Stimulated activated CD4-positive, alpha-beta T cell treated with anti-CD3 and anti-CD28 coated beads, TNF-alpha, amount 100 ng/mL, for 1 hour (primary cell): ENCODE measurements at regions not wholly inside any gene's neighbourhood (a gene's known extent, or its start where the extent isn't known, plus 50 kb on each side); places are given as distances from the start of the nearest gene placed in this dataset.

Experiments
- DNase-seq, 3 donors: peaks; one replicate each; pipeline ENCODE4 v3.0.0-alpha.2; 2020; ENCODE audit warnings: low read depth in 3 of 3, low spot score in 1 of 3

GRCh38 chr6:28585335-28585734 is 59.7 kb downstream of the GPX5 start:
- DNase-seq: no peak

GRCh38 chr6:28586324-28586723 is 60.6 kb downstream of the GPX5 start:
- DNase-seq: no peak

GRCh38 chr6:28586962-28587745 is 61.5 kb downstream of the GPX5 start:
- DNase-seq: peak in 1 of 3 donors; percentile 46

GRCh38 chr6:28587746-28588075 is 62.0 kb downstream of the GPX5 start:
- DNase-seq: no peak

GRCh38 chr6:28588666-28589065 is 63.0 kb downstream of the GPX5 start:
- DNase-seq: no peak

GRCh38 chr6:28589234-28589956 is 63.7 kb downstream of the GPX5 start:
- DNase-seq: no peak

- DNase-seq: no peak
Observed at GRCh38 chr6:28589957-28590349, 64.3 kb downstream of the GPX5 start.

- no peak for DNase-seq
Observed at GRCh38 chr6:28597217-28597835, 71.6 kb downstream of the GPX5 start.

- no peak for DNase-seq
Observed at GRCh38 chr6:28597924-28598722, 72.4 kb downstream of the GPX5 start.

GRCh38 chr6:28598757-28599686 is 73.3 kb downstream of the GPX5 start:
- DNase-seq: no peak

GRCh38 chr6:28600245-28600644 is 74.6 kb downstream of the GPX5 start:
- no peak for DNase-seq

- no peak for DNase-seq
Observed at GRCh38 chr6:28603891-28604290, 78.2 kb downstream of the GPX5 start.

GRCh38 chr6:28606424-28607391 is 81.0 kb downstream of the GPX5 start:
- peak in 1 of 3 donors; percentile 40 for DNase-seq

GRCh38 chr6:28607990-28608389 is 82.3 kb downstream of the GPX5 start:
- DNase-seq: no peak

GRCh38 chr6:28609672-28610071 is 84.0 kb downstream of the GPX5 start:
- DNase-seq: no peak

GRCh38 chr6:28615616-28615954 is 89.9 kb downstream of the GPX5 start:
- no peak for DNase-seq

GRCh38 chr6:28615955-28616747 is 90.5 kb downstream of the GPX5 start:
- no peak for DNase-seq

GRCh38 chr6:28618898-28619555 is 93.3 kb downstream of the GPX5 start:
- DNase-seq: no peak
